Erythroblast (primary cell): ENCODE measurements at regions not wholly inside any gene's neighbourhood (a gene's known extent, or its start where the extent isn't known, plus 50 kb on each side); places are given as distances from the start of the nearest gene placed in this dataset.

ENCODE experiments used
- GATA1 ChIP-seq: IDR thresholded peaks from 2 replicates; pipeline ENCODE4 v1.6.1; 2011; ENCODE audit warnings: low read depth, mild to moderate bottlenecking, control low read depth, low read length, moderate library complexity
- POLR2A ChIP-seq: IDR thresholded peaks from 2 replicates; pipeline ENCODE4 v1.6.1; 2011; ENCODE audit warnings: mild to moderate bottlenecking, low read length

GRCh38 chr5:67494186-67494855 is 297.7 kb upstream of the CD180 start:
- no peak for TF ChIP-seq POLR2A
- no peak for TF ChIP-seq GATA1
